ENCODE measurements at regions not wholly inside any gene's neighbourhood (a gene's known extent, or its start where the extent isn't known, plus 50 kb on each side); places are given as distances from the start of the nearest gene placed in this dataset.
"Not testable (repeated sequence)": the region's sequence is repeated elsewhere in the genome, so short reads cannot be mapped to it uniquely, and the experiment has no call there.

GRCh38 chr10:91097313-91097712 is 123.2 kb upstream of the PCGF5 start:
- TF ChIP-seq POLR2A (IDR thresholded peaks at IDR 0.05): no peak
- TF ChIP-seq EP300 (IDR thresholded peaks at IDR 0.05): no peak
- TF ChIP-seq CTCF (IDR thresholded peaks at IDR 0.05): no peak
- TF ChIP-seq POLR2AphosphoS5 (IDR thresholded peaks at IDR 0.05): no peak
- Histone ChIP-seq H3K9me3 (peaks cover 2 to 34% (median 22%) of the 10 kb centered on the region in 4 donors), H3K27me3 (no peaks in the 10 kb centered on the region), H3K4me1 (no peaks in the 10 kb centered on the region), H3K4me3 (no peak overlapping the region), H3K27ac (no peak overlapping the region), H3K36me3 (no peaks in the 10 kb centered on the region)
- DNase-seq: no peak
- intact Hi-C loops (cut with DNase I; ENCODE audit: low total_unique reads): loop anchor here (10.0 kb wide), 1 partner anchor 147 kb away; no protein-coding TSS in a partner anchor

- H3K27me3 ChIP-seq, H3K4me3 ChIP-seq, DNase-seq, H3K4me1 ChIP-seq, H3K27ac ChIP-seq, H3K36me3 ChIP-seq: not testable (repeated sequence)
- intact Hi-C loops (cut with DNase I; ENCODE audit: low total_unique reads): loop anchor here (10.0 kb wide), 1 partner anchor 147 kb away; no protein-coding TSS in a partner anchor
- WGBS, 5 donors: 89 to 100% (median 93%) methylated on average over 2 of the region's 2 CpGs
- peaks cover 2 to 29% (median 18%) of the 10 kb centered on the region in 4 donors for H3K9me3 ChIP-seq
Measured at GRCh38 chr10:91098021-91098420, 122.4 kb upstream of the PCGF5 start.

GRCh38 chr10:91103384-91104192 is 116.9 kb upstream of the PCGF5 start:
- TF ChIP-seq CTCF (IDR thresholded peaks at IDR 0.05) (no peak), POLR2A (IDR thresholded peaks at IDR 0.05) (no peak), EP300 (IDR thresholded peaks at IDR 0.05) (no peak), POLR2AphosphoS5 (IDR thresholded peaks at IDR 0.05) (no peak)
- Histone ChIP-seq H3K27ac (no peak overlapping the region), H3K36me3 (no peaks in the 10 kb centered on the region), H3K27me3 (no peaks in the 10 kb centered on the region), H3K9me3 (peaks cover 0 to 9% (median under 1%) of the 10 kb centered on the region in 4 donors), H3K4me3 (no peak overlapping the region), H3K4me1 (no peaks in the 10 kb centered on the region)
- intact Hi-C loops (cut with DNase I; ENCODE audit: low total_unique reads): no loop called here
- WGBS, 5 donors: 36 to 57% (median 51%) methylated on average over 5 of the region's 5 CpGs
- peak in 1 of 2 donors; percentile 20 for DNase-seq

- intact Hi-C loops (cut with DNase I; ENCODE audit: low total_unique reads): no loop called here
Measured at GRCh38 chr10:91104193-91105041, 116.0 kb upstream of the PCGF5 start.

More at GRCh38 chr10:91104193-91105041, 116.0 kb upstream of the PCGF5 start:
- H3K27me3 ChIP-seq: no peaks in the 10 kb centered on the region
- peak in 1 of 2 donors; percentile 14 for DNase-seq
- TF ChIP-seq CTCF (IDR thresholded peaks at IDR 0.05) (no peak), POLR2A (IDR thresholded peaks at IDR 0.05) (no peak), EP300 (IDR thresholded peaks at IDR 0.05) (no peak), POLR2AphosphoS5 (IDR thresholded peaks at IDR 0.05) (no peak)
- H3K4me1 ChIP-seq: no peaks in the 10 kb centered on the region
- WGBS, 5 donors: 57 to 64% (median 58%) methylated on average over 13 of the region's 13 CpGs
- no peak overlapping the region for H3K4me3 ChIP-seq
- peaks cover 0 to 9% (median 0%) of the 10 kb centered on the region in 4 donors for H3K9me3 ChIP-seq
- no peak overlapping the region for H3K27ac ChIP-seq
- H3K36me3 ChIP-seq: no peaks in the 10 kb centered on the region
